Neural progenitor cell (in vitro differentiated cells): ENCODE measurements at regions not wholly inside any gene's neighbourhood (a gene's known extent, or its start where the extent isn't known, plus 50 kb on each side); places are given as distances from the start of the nearest gene placed in this dataset.
A peak's percentile ranks its signal among the peaks of the same experiment; 100 is the strongest.
"Not testable (repeated sequence)": the region's sequence is repeated elsewhere in the genome, so short reads cannot be mapped to it uniquely, and the experiment has no call there.

Experiments used
- DNase-seq: peaks from one replicate; pipeline ENCODE4 v3.0.0-alpha.2; 2016; ENCODE audit warnings: low spot score
- H2AFZ ChIP-seq: fragments of 200-600 bp; sonication (generic); replicated peaks from 2 replicates; pipeline ENCODE4 v1.6.1; 2016; ENCODE audit warnings: antibody characterized with exemption
- H3F3A ChIP-seq: fragments of 200-600 bp; sonication (generic); 2 replicates; pipeline ENCODE4 v1.6.1; 2016; ENCODE audit warnings: antibody characterized with exemption, low read depth
- H3K27ac ChIP-seq: fragments of 200-600 bp; sonication (generic); 2 replicates; pipeline ENCODE4 v1.5.1; 2016; ENCODE audit warnings: mild to moderate bottlenecking
- H3K27me3 ChIP-seq: fragments of 200-600 bp; sonication (generic); 2 replicates; pipeline ENCODE4 v1.6.1; 2016; ENCODE audit warnings: mild to moderate bottlenecking, moderate library complexity
- H3K36me3 ChIP-seq: fragments of 200-600 bp; sonication (generic); 2 replicates; pipeline ENCODE4 v1.5.1; 2016
- H3K4me1 ChIP-seq: fragments of 200-600 bp; sonication (generic); 2 replicates; pipeline ENCODE4 v1.6.1; 2016; ENCODE audit warnings: mixed run types
- H3K4me2 ChIP-seq: fragments of 200-600 bp; sonication (generic); 2 replicates; pipeline ENCODE4 v1.6.1; 2016
- H3K4me3 ChIP-seq: fragments of 200-600 bp; sonication (generic); 2 replicates; pipeline ENCODE4 v1.5.1; 2016
- H3K79me2 ChIP-seq: fragments of 200-600 bp; sonication (generic); 2 replicates; pipeline ENCODE4 v1.6.1; 2016; ENCODE audit warnings: low read depth
- H3K9ac ChIP-seq: fragments of 200-600 bp; sonication (generic); 2 replicates; pipeline ENCODE4 v1.6.1; 2016
- H3K9me3 ChIP-seq: fragments of 200-600 bp; sonication (generic); 2 replicates; pipeline ENCODE4 v1.5.1; 2016; ENCODE audit warnings: low read depth
- H4K20me1 ChIP-seq: fragments of 200-600 bp; sonication (generic); 2 replicates; pipeline ENCODE4 v1.6.1; 2016; ENCODE audit warnings: low read depth
- H3K27ac Mint-ChIP-seq: 3 replicates; pipeline ENCODE4 v1.8.0; 2021; ENCODE audit warnings: mixed read lengths
- H3K27me3 Mint-ChIP-seq: 2 replicates; pipeline ENCODE4 v1.8.0; 2022; ENCODE audit warnings: low read depth, mild to moderate bottlenecking, inconsistent platforms, moderate library complexity, mixed read lengths; ENCODE audit not compliant: insufficient read depth
- H3K36me3 Mint-ChIP-seq: 3 replicates; pipeline ENCODE4 v1.8.0; 2021; ENCODE audit warnings: mixed read lengths
- H3K4me1 Mint-ChIP-seq: 3 replicates; pipeline ENCODE4 v1.8.0; 2021; ENCODE audit warnings: mixed read lengths
- H3K4me3 Mint-ChIP-seq: 3 replicates; pipeline ENCODE4 v1.8.0; 2021; ENCODE audit warnings: mild to moderate bottlenecking, moderate library complexity, mixed read lengths
- H3K9me3 Mint-ChIP-seq: 3 replicates; pipeline ENCODE4 v1.8.0; 2020; ENCODE audit warnings: mixed read lengths
- CTCF ChIP-seq: fragments of 200-600 bp; sonication (generic); IDR thresholded peaks from 2 replicates; pipeline ENCODE4 v1.5.1; 2017; ENCODE audit warnings: antibody characterized with exemption, mild to moderate bottlenecking
- EZH2 ChIP-seq: fragments of 200-600 bp; sonication (generic); IDR thresholded peaks from 2 replicates; pipeline ENCODE4 v1.6.1; 2017; ENCODE audit warnings: antibody characterized with exemption, mild to moderate bottlenecking, moderate library complexity
- EZH2phosphoT487 ChIP-seq: fragments of 200-600 bp; sonication (generic); IDR thresholded peaks from 2 replicates; pipeline ENCODE4 v1.6.1; 2017; ENCODE audit warnings: antibody characterized with exemption

GRCh38 chr3:145326666-145327065 is 834.3 kb downstream of the PLOD2 start:
- no peak overlapping the region for H2AFZ ChIP-seq
- no peak overlapping the region for H3K27ac ChIP-seq
- TF ChIP-seq EZH2phosphoT487 (no peak), EZH2 (no peak), CTCF (no peak)
- Mint-ChIP-seq H3K4me1 (no peaks in the 10 kb centered on the region), H3K9me3 (no peaks in the 10 kb centered on the region), H3K4me3 (no peak overlapping the region), H3K36me3 (no peaks in the 10 kb centered on the region), H3K27me3 (no peaks in the 10 kb centered on the region), H3K27ac (no peak overlapping the region)
- H3K27me3 ChIP-seq, result no peaks in the 10 kb centered on the region
- no peaks in the 10 kb centered on the region for H3K36me3 ChIP-seq
- no peaks in the 10 kb centered on the region for H3K4me1 ChIP-seq
- DNase-seq, result no peak
- no peak overlapping the region for H3K9ac ChIP-seq
- no peak overlapping the region for H3K4me3 ChIP-seq
- no peak overlapping the region for H3K4me2 ChIP-seq
- H3K9me3 ChIP-seq, result no peaks in the 10 kb centered on the region
- no peaks in the 10 kb centered on the region for H3K79me2 ChIP-seq
- no peaks in the 10 kb centered on the region for H3F3A ChIP-seq
- H4K20me1 ChIP-seq, result no peaks in the 10 kb centered on the region

- H3K79me2 ChIP-seq, H3K27me3 Mint-ChIP-seq, H3K27me3 ChIP-seq, H3K4me1 ChIP-seq, H3K4me3 ChIP-seq, H3K27ac ChIP-seq, H3K36me3 Mint-ChIP-seq, H3K36me3 ChIP-seq, H3K9ac ChIP-seq, DNase-seq, H3K4me2 ChIP-seq, H3K4me3 Mint-ChIP-seq, H3K4me1 Mint-ChIP-seq, H3K9me3 Mint-ChIP-seq, H2AFZ ChIP-seq, H3K27ac Mint-ChIP-seq, H3F3A ChIP-seq, H3K9me3 ChIP-seq, H4K20me1 ChIP-seq: not testable (repeated sequence)
Measured at GRCh38 chr3:145333427-145333826, 827.6 kb downstream of the PLOD2 start.

- no peaks in the 10 kb centered on the region for H3K27me3 ChIP-seq
- H3K4me1 ChIP-seq, result no peaks in the 10 kb centered on the region
- no peaks in the 10 kb centered on the region for H3K36me3 ChIP-seq
- no peak for DNase-seq
- H3F3A ChIP-seq, result no peaks in the 10 kb centered on the region
- no peaks in the 10 kb centered on the region for H3K9me3 Mint-ChIP-seq
- H3K27me3 Mint-ChIP-seq, result no peaks in the 10 kb centered on the region
- H3K27ac Mint-ChIP-seq, result no peak overlapping the region
- no peak overlapping the region for H3K4me3 Mint-ChIP-seq
- no peaks in the 10 kb centered on the region for H3K9me3 ChIP-seq
- H3K4me3 ChIP-seq, result no peak overlapping the region
- H3K79me2 ChIP-seq, result no peaks in the 10 kb centered on the region
- no peak overlapping the region for H3K4me2 ChIP-seq
- no peak overlapping the region for H2AFZ ChIP-seq
- H3K36me3 Mint-ChIP-seq, result no peaks in the 10 kb centered on the region
- H3K4me1 Mint-ChIP-seq, result no peaks in the 10 kb centered on the region
- H4K20me1 ChIP-seq, result no peaks in the 10 kb centered on the region
- H3K27ac ChIP-seq, result no peak overlapping the region
- no peak overlapping the region for H3K9ac ChIP-seq
- TF ChIP-seq EZH2phosphoT487, result no peak
- no peak for TF ChIP-seq CTCF
- no peak for TF ChIP-seq EZH2
Measured at GRCh38 chr3:145333931-145334330, 827.1 kb downstream of the PLOD2 start.

DNA sequence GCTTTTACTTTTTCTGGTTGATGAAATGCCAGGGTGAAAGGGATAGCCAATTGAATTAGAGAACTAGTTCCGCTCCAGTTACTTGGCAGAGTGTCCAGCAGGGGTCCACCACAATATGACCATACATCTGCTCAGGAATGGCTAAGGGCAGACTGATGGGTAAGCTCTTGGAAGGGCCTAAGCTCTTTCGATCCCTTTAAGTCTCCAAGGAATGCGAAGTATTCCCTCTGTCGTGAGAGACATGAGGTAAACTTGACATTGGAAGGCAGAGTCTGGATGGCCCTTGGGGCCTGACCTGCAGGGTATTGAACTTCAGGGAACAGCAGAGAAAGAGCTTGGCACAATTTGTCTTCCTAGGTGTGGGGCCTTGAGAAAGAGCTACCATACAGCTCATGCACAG is 805.8 kb downstream of the PLOD2 start:
- Mint-ChIP-seq H3K4me1 (peaks cover 7% of the 10 kb centered on the region), H3K36me3 (no peaks in the 10 kb centered on the region)

More for the DNA sequence above, 805.8 kb downstream of the PLOD2 start:
- Histone ChIP-seq H3K4me2 (no peak overlapping the region), H3K27me3 (no peaks in the 10 kb centered on the region), H3K9ac (no peak overlapping the region), H3K9me3 (no peaks in the 10 kb centered on the region), H3K4me3 (no peak overlapping the region), H3K4me1 (peaks cover 5% of the 10 kb centered on the region), H3K36me3 (no peaks in the 10 kb centered on the region), H3K27ac (no peak overlapping the region), H4K20me1 (no peaks in the 10 kb centered on the region), H3K79me2 (no peaks in the 10 kb centered on the region), H2AFZ (no peak overlapping the region), H3F3A (no peaks in the 10 kb centered on the region)
- Mint-ChIP-seq H3K27ac (peak overlapping the region; percentile 72), H3K27me3 (peaks cover 3% of the 10 kb centered on the region), H3K4me3 (no peak overlapping the region), H3K9me3 (peaks cover 29% of the 10 kb centered on the region)
- DNase-seq, result peak; percentile 28
- TF ChIP-seq EZH2 (no peak), CTCF (peak; percentile 13), EZH2phosphoT487 (no peak)
